ENCODE measurements at regions not wholly inside any gene's neighbourhood (a gene's known extent, or its start where the extent isn't known, plus 50 kb on each side); places are given as distances from the start of the nearest gene placed in this dataset.
"Not testable (repeated sequence)": the region's sequence is repeated elsewhere in the genome, so short reads cannot be mapped to it uniquely, and the experiment has no call there.

- no peak for DNase-seq
Observed at GRCh38 chr5:120923026-120923425, 458.9 kb downstream of the PRR16 start.

DNA sequence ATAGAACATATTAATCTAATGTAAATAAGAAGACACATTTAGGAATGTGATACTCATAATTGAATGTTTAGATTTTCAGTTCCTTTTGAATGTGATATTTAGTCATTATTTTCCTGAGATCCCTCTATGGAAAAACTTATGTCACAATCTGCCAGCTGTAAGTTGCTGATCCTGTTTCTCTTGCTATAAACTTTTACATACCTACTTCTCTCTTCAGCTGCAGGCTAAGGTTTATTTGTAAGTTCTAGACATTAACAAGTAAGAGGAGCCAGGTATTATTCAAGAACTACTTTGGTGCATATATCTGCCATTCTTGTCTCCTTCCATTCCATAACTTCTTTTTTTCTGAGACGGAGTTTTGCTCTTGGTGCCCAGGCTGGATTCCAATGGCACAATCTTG is 462.4 kb downstream of the PRR16 start:
- DNase-seq = no peak

DNA sequence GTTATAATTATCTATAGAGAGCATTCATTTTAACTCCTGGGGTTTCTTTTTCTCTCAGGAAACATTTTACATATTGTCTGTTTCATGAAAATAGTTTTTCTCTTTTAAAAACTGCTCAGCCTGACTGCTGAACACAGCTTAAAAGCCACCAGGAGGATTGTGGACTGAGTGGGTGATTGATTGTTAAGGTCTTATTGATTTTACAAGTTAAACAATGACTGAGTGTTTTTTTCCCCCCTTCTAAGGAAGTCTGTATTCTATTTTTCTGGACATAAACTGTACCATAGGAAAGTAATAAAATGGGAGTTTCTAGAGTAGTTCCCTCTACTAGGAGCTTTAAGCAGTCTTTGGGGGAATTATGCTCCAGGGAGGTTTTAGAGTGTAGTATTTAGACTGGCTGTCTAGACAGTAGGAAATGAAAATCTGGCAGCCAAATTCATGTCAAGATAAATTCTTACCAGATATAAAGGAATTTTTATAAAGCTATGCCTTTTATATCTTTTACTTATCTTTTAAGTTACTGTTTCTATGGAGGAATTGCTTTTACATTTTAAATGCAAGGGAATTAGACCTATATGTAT is 463.9 kb downstream of the PRR16 start:
- DNase-seq = no peak

DNA sequence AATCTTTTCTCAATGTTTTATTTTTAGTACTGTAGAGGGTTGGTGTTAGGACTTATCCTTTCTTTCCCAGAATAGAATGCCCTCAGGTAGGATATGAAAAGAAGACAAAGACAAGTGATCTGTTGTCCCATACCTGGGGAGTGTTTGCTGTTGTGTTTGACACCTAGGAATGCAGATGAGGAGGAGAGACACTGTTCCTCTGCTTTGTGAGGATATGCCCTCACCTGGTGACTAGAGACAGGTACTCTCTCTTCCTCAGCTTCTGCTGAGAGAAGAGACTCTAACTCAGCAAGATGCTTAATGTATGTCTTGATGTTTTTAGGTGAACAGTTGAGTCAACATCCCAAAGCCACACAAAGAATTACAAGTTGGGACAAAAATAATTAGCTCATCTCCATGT is 468.4 kb downstream of the PRR16 start:
- no peak for DNase-seq

GRCh38 chr5:120934031-120934430 is 469.9 kb downstream of the PRR16 start:
- no peak for DNase-seq

GRCh38 chr5:120936652-120937051 is 472.6 kb downstream of the PRR16 start:
- DNase-seq = no peak

DNA sequence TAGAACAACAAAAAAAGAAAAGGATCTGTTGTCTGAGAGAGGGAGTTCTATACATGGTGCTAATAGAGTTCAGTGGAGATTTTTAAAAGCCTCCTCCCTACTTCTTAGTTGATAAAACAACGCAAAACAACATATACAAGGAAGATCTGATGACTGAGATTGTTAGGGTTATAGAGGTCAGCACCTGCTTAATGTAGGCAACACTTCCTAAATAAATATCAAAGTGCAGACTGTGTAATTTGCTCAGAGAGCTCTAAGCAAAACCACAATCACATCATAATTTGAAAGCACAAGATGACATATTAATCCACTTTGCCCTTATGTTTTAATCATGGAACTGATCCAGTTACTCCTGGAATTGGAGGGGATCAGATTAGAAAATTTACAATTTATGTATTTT is 474.5 kb downstream of the PRR16 start:
- no peak for DNase-seq

DNA sequence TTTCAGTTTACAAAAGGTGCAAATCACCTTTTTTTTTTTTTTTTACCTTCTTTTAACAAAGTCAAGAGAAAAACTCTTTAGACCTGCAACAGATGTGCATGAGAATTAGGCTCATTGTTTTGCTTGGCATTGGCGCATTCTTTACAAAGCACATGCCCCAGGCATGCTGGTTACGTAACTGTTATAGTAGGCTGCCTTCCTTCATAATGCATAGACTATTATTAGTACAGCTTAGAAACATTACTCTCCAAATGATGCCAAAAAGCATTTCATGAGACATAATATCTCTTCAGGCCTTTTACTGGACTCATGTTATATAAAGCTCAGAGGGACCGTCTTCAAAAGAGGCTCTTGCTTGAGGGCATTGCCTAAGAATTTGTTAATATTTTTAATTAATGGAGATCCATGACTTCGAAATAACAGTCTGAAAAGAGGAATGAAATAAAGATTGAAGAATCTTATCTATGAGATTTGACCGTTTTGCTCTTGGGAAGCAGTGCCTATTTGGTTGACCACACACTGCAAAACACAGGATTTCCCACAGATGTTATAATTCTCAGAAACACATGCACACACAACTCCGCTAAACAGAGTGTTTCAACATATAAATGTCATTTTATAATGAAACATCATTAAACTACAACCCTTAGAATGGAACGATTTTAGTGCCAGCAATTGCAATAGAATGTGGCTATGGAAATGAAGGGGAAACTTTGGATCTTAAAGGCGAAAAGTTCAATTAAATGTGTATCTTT is 478.7 kb downstream of the PRR16 start:
- no peak for DNase-seq

- DNase-seq = not testable (repeated sequence)
Observed at GRCh38 chr5:120949596-120949995, 485.5 kb downstream of the PRR16 start.

DNA sequence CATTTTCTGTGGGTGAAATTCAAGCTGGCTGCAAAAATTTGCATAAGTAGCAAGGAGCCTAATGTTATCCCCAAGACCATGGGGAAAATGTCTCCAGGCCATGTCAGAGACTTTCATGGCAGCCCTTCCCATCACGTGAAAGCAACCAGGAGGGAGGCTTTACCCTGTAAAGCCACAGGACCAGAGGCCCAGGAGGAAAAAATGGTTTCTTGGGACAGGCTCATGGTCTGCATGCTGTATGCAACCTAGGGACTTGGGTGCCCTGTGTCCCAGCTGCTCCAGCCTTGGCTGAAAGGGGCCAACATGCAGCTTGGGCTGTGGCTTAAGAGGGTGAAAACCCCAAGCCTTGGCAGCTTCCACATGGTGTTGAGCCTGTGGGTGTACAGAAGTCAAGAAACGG is 489.3 kb downstream of the PRR16 start:
- not testable (repeated sequence) for DNase-seq

DNA sequence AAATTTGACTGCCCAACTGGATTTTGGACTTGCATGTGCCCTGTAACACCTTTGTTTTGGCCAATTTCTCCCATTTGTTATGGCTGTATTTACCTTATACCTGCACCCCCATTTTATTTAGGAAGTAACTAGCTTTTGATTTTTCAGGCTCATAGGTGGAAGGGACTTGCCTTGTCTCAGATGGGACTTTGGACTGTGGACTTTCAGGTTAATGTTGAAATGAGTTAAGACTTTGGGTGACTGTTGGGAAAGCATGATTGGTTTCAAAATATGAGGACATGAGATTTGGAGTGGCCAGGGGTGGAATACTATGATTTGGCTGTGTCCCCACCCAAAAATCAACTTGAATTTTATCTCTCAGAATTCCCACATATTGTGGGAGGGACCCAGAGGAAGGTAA is 490.2 kb downstream of the PRR16 start:
- DNase-seq = no peak

DNA sequence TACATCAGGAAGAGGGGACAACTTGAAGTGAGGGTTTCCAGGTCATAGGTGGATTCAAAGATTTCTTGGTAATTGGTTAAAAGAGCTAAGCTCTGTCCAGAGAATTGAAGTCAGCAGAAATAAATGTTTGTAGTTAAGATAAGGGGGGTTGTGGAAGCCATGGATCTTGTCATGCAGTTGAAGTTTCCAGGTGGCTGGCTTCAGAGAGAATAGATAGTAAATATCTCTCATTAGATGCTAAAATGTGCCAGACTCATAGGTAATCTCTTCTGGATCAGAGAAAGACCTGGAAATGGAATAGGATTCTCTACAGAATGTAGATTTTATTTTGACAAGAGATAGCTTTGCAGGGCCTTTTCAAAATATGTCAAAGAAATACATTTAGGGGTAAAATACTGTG is 491.7 kb downstream of the PRR16 start:
- no peak for DNase-seq

- no peak for DNase-seq
Observed at GRCh38 chr5:120958877-120959485, 494.9 kb downstream of the PRR16 start.

- no peak for DNase-seq
Observed at GRCh38 chr5:120960510-120960909, 496.4 kb downstream of the PRR16 start.

DNA sequence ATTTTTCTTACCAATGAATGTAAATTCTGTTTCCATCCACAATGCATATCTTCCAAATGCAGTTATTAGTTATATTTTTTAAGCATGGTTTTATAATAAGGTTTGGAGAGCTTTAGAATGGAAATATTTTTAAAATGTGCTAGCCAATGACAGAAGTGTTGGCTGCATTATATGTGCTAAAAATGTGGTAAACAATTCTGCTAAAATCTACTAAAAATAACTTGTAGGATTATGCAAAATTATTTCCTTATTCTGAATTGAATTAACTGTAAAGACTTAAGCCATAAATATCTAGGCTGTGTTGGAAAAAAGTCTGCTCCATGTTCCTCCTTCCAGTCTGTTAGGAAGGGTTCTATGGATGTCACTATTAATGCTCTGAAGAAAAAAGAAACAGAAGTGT is 503.3 kb downstream of the PRR16 start:
- DNase-seq = no peak

- no peak for DNase-seq
Observed at GRCh38 chr5:120974690-120975089, 510.6 kb downstream of the PRR16 start.

DNA sequence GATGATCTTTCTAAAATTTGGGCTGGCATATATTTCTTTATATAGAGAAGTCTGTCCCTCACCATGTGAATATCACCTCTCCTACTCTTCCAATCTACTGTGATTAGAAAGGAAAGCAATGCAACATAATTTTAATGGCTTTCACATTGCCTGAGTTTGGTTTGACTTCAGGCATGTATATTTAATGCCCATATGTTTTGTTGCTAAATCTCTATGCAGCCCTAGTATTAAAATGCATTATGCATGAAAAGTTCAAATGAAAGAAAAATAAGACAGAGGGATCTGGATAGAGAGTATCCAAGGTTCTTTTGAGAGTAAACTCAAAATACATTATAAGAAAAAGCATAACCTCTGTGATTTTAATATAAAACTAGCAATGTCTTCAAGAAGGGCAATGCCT is 518.3 kb downstream of the PRR16 start:
- DNase-seq = no peak

DNA sequence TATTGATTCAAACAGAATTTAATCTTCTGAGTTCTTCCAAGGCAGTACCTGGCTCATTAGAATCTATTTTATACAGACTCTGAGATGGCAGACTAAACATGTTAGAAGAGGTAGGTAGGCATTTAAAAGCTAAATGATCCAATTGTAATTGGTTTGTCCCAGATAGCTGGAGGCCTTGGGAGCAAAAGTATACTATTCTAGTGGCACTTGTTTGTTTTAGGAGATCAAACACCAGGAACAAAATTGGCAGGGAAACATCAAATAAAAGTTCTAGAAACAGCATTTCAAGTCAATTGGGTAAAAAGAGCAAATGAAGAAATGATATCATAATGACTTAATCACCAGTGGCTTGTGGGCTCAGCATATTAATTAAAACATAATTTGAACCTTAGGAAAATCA is 521.4 kb downstream of the PRR16 start:
- DNase-seq = no peak

GRCh38 chr5:120988491-120988890 is 524.4 kb downstream of the PRR16 start:
- no peak for DNase-seq

DNA sequence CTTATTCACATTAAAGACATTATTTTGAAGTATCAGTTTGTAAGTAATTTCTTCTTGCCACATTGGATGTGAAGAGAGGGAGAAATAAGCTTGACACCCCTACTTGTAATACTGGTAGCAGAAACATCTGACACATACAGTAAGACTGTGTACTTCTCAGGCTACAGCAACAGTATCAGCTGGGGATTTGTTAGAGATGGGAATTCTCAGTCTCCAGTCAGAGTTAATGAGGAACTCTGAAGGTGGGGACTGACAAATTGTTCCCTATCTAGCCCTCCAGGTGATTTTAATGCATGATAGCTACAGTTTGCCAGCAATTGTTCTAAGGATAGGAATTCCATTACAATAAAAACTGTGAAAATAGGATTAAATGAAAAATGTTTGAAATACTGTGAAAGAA is 524.8 kb downstream of the PRR16 start:
- DNase-seq = no peak

- no peak for DNase-seq
Observed at GRCh38 chr5:120991569-120991968, 527.5 kb downstream of the PRR16 start.

- no peak for DNase-seq
Observed at GRCh38 chr5:120994112-120994511, 530.0 kb downstream of the PRR16 start.

DNA sequence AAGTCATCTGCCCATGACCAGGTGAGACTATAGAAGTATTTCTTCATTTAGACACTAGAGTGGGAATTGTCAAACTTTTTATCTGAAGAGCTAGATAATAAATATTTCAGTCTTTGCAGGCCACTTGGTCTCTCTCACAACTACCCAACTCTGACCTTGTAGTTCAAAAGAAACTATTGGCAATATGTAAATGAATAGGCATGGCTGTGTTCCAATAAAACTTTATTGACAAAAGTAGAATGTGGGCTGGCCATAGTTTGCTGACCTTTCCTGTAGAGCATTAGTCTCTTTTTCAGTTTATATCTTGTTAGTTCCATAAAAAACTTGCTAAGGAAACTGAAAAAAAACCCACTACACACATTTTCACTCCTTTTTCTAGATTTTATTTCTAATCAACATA is 535.5 kb downstream of the PRR16 start:
- DNase-seq = no peak

GRCh38 chr5:121006217-121006616 is 542.1 kb downstream of the PRR16 start:
- no peak for DNase-seq

- no peak for DNase-seq
Observed at GRCh38 chr5:121008041-121008440, 543.9 kb downstream of the PRR16 start.

Measured in suppressor macrophage treated with lipopolysaccharide for 4 hours (primary cell).